Kidney (tissue), 13 donors: ENCODE measurements at regions not wholly inside any gene's neighbourhood (a gene's known extent, or its start where the extent isn't known, plus 50 kb on each side); places are given as distances from the start of the nearest gene placed in this dataset.

ENCODE experiments used
- DNase-seq, 5 donors: peaks; one replicate each; pipeline ENCODE4 v3.0.0-alpha.2; 2013 to 2020
- FAIRE-seq: peaks from 2 replicates; lab custom pipeline; 2012; peaks lifted over from hg19 to GRCh38; lab: Jason Lieb, UNC
- H3K27ac ChIP-seq, 2 donors: one replicate each; pipeline ENCODE4 v1.7.0; 2013; ENCODE audit warnings: low read depth in 2 of 2, low read length in 2 of 2, inconsistent platforms in 1 of 2
- H3K27me3 ChIP-seq: one replicate; pipeline ENCODE4 v1.7.1; 2013; ENCODE audit warnings: low read length, inconsistent platforms; ENCODE audit not compliant: control insufficient read depth, insufficient read depth
- H3K36me3 ChIP-seq, 3 donors: one replicate each; pipeline versions ENCODE4 v1.7.0 to v1.7.1; 2013; ENCODE audit warnings: low read length in 3 of 3, control low read depth in 1 of 3, inconsistent platforms in 1 of 3; ENCODE audit not compliant: insufficient read depth in 3 of 3, control insufficient read depth in 2 of 3
- H3K4me1 ChIP-seq, 3 donors: one replicate each; pipeline versions ENCODE4 v1.7.0 to v1.7.1; 2013; ENCODE audit warnings: low read length in 3 of 3, inconsistent platforms in 1 of 3, low read depth in 1 of 3; ENCODE audit not compliant: control insufficient read depth in 2 of 3, insufficient read depth in 2 of 3
- H3K4me3 ChIP-seq, 3 donors: one replicate each; pipeline versions ENCODE4 v1.7.0 to v1.8.1; 2013; ENCODE audit warnings: low read length in 3 of 3, control low read depth in 1 of 3, inconsistent platforms in 1 of 3
- H3K9ac ChIP-seq, 3 donors: one replicate each; pipeline versions ENCODE4 v1.7.0 to v1.7.1; 2013; ENCODE audit warnings: low read length in 3 of 3, control low read depth in 1 of 3, inconsistent platforms in 1 of 3
- H3K9me3 ChIP-seq, 3 donors: one replicate each; pipeline versions ENCODE4 v1.7.0 to v1.7.1; 2013; ENCODE audit warnings: low read length in 3 of 3, control low read depth in 1 of 3, inconsistent platforms in 1 of 3; ENCODE audit not compliant: control insufficient read depth in 2 of 3, insufficient read depth in 1 of 3
- CTCF ChIP-seq: IDR thresholded peaks from 3 replicates; pipeline ENCODE4 v1.5.1; 2012; ENCODE audit warnings: mild to moderate bottlenecking, moderate library complexity, borderline replicate concordance; ENCODE audit not compliant: insufficient read depth; ENCODE audit errors: extremely low read depth
- intact Hi-C: fragments of 100-400 bp; cut with DNase I; formaldehyde crosslinking; loops from one replicate; pipeline ENCODE4 v1.11.1; 2022
- donor health status: control.
- donor health status: control.
- donor health status: control.
- donor health status: control.
- donor health status: control.
- donor health status: DM: yes; HTN: yes; CAD: no.
- donor health status: Normal renal cell carcinoma (clear cell type).

- H3K4me1 ChIP-seq: no peaks in the 10 kb centered on the region
- no peak overlapping the region for H3K4me3 ChIP-seq
- no peaks in the 10 kb centered on the region for H3K27me3 ChIP-seq
- H3K9me3 ChIP-seq: peaks cover 0 to 4% (median 2%) of the 10 kb centered on the region in 3 donors
- peak in 1 of 5 donors; percentile 39 for DNase-seq
- no peak overlapping the region for H3K9ac ChIP-seq
- no peaks in the 10 kb centered on the region for H3K36me3 ChIP-seq
- no peak for TF ChIP-seq CTCF
- intact Hi-C loops: no loop called here
- no peak overlapping the region for H3K27ac ChIP-seq
- no peak for FAIRE-seq
Measured at GRCh38 chr6:78808356-78808891, 58.9 kb upstream of the IRAK1BP1 start.

GRCh38 chr6:78808933-78809332, 58.4 kb upstream of the IRAK1BP1 start:
- no peak for TF ChIP-seq CTCF
- H3K9ac ChIP-seq: no peak overlapping the region
- intact Hi-C loops: no loop called here
- FAIRE-seq (no peak), DNase-seq (peak in 1 of 5 donors; percentile 41)
- H3K27me3 ChIP-seq: no peaks in the 10 kb centered on the region
- no peaks in the 10 kb centered on the region for H3K36me3 ChIP-seq
- H3K4me1 ChIP-seq: no peaks in the 10 kb centered on the region
- H3K27ac ChIP-seq: no peak overlapping the region
- peaks cover 0 to 4% (median 0%) of the 10 kb centered on the region in 3 donors for H3K9me3 ChIP-seq
- H3K4me3 ChIP-seq: no peak overlapping the region

GRCh38 chr6:78810146-78810545, 57.2 kb upstream of the IRAK1BP1 start:
- FAIRE-seq: no peak

More at GRCh38 chr6:78810146-78810545, 57.2 kb upstream of the IRAK1BP1 start:
- Histone ChIP-seq H3K36me3 (no peaks in the 10 kb centered on the region), H3K4me3 (no peak overlapping the region), H3K27ac (no peak overlapping the region), H3K9ac (no peak overlapping the region), H3K27me3 (no peaks in the 10 kb centered on the region), H3K9me3 (peaks cover 0 to 2% (median under 1%) of the 10 kb centered on the region in 3 donors), H3K4me1 (no peaks in the 10 kb centered on the region)
- no peak for TF ChIP-seq CTCF
- intact Hi-C loops: no loop called here
- DNase-seq: peak in 2 of 5 donors; percentile 14 to 34
